H7 (cell line): ENCODE measurements at regions not wholly inside any gene's neighbourhood (a gene's known extent, or its start where the extent isn't known, plus 50 kb on each side); places are given as distances from the start of the nearest gene placed in this dataset.
"Not testable (repeated sequence)": the region's sequence is repeated elsewhere in the genome, so short reads cannot be mapped to it uniquely, and the experiment has no call there.

Experiments used
- DNase-seq: peaks from one replicate; pipeline ENCODE4 v3.0.0; 2012
- H3K27me3 ChIP-seq: 2 replicates; pipeline ENCODE4 v1.6.0; 2011; ENCODE audit warnings: mild to moderate bottlenecking, low read length; ENCODE audit not compliant: control insufficient read depth, insufficient read depth
- H3K36me3 ChIP-seq: replicated peaks from 2 replicates; pipeline ENCODE4 v1.5.1; 2011; ENCODE audit warnings: low read length; ENCODE audit not compliant: control insufficient read depth, insufficient read depth
- H3K4me3 ChIP-seq: 2 replicates; pipeline ENCODE4 v1.5.1; 2011; ENCODE audit warnings: low read depth, mild to moderate bottlenecking, control low read depth, low read length, moderate library complexity; ENCODE audit not compliant: insufficient read depth

GRCh38 chr13:90514712-90515111 lies 832.8 kb upstream of the MIR17HG start:
- H3K4me3 ChIP-seq, result not testable (repeated sequence)

GRCh38 chr13:90518417-90518816 lies 829.1 kb upstream of the MIR17HG start:
- H3K36me3 ChIP-seq, result no peaks in the 10 kb centered on the region
- no peaks in the 10 kb centered on the region for H3K27me3 ChIP-seq
- DNase-seq, result no peak
- no peak overlapping the region for H3K4me3 ChIP-seq

More at GRCh38 chr13:90514712-90515111, 832.8 kb upstream of the MIR17HG start:
- DNase-seq, H3K27me3 ChIP-seq, H3K36me3 ChIP-seq: not testable (repeated sequence)

- H3K36me3 ChIP-seq, result no peaks in the 10 kb centered on the region
- DNase-seq, result no peak
Observed at GRCh38 chr13:90519157-90519556, 828.3 kb upstream of the MIR17HG start.

GRCh38 chr13:90526711-90527110 lies 820.8 kb upstream of the MIR17HG start:
- Histone ChIP-seq H3K4me3 (no peak overlapping the region), H3K36me3 (no peaks in the 10 kb centered on the region), H3K27me3 (no peaks in the 10 kb centered on the region)
- DNase-seq, result no peak

More at GRCh38 chr13:90519157-90519556, 828.3 kb upstream of the MIR17HG start:
- Histone ChIP-seq H3K4me3 (no peak overlapping the region), H3K27me3 (no peaks in the 10 kb centered on the region)

- Histone ChIP-seq H3K36me3 (no peaks in the 10 kb centered on the region), H3K4me3 (no peak overlapping the region), H3K27me3 (no peaks in the 10 kb centered on the region)
- no peak for DNase-seq
Observed at GRCh38 chr13:90531744-90532143, 815.7 kb upstream of the MIR17HG start.

GRCh38 chr13:90532861-90533492 lies 814.5 kb upstream of the MIR17HG start:
- DNase-seq, result no peak
- Histone ChIP-seq H3K36me3 (no peaks in the 10 kb centered on the region), H3K27me3 (no peaks in the 10 kb centered on the region), H3K4me3 (no peak overlapping the region)

- H3K27me3 ChIP-seq, result no peaks in the 10 kb centered on the region
- DNase-seq, result no peak
- H3K4me3 ChIP-seq, result no peak overlapping the region
- no peaks in the 10 kb centered on the region for H3K36me3 ChIP-seq
Observed at GRCh38 chr13:90533866-90534265, 813.6 kb upstream of the MIR17HG start.

GRCh38 chr13:90534617-90535370 lies 812.7 kb upstream of the MIR17HG start:
- no peaks in the 10 kb centered on the region for H3K27me3 ChIP-seq

GRCh38 chr13:90535421-90535820 lies 812.1 kb upstream of the MIR17HG start:
- Histone ChIP-seq H3K4me3 (no peak overlapping the region), H3K36me3 (no peaks in the 10 kb centered on the region), H3K27me3 (no peaks in the 10 kb centered on the region)
- DNase-seq, result no peak

More at GRCh38 chr13:90534617-90535370, 812.7 kb upstream of the MIR17HG start:
- DNase-seq, result no peak
- Histone ChIP-seq H3K36me3 (no peaks in the 10 kb centered on the region), H3K4me3 (no peak overlapping the region)

GRCh38 chr13:90538063-90538462 lies 809.4 kb upstream of the MIR17HG start:
- Histone ChIP-seq H3K27me3 (no peaks in the 10 kb centered on the region), H3K36me3 (no peaks in the 10 kb centered on the region), H3K4me3 (no peak overlapping the region)
- DNase-seq, result no peak

GRCh38 chr13:90541346-90541745 lies 806.1 kb upstream of the MIR17HG start:
- Histone ChIP-seq H3K27me3 (no peaks in the 10 kb centered on the region), H3K36me3 (no peaks in the 10 kb centered on the region), H3K4me3 (no peak overlapping the region)
- no peak for DNase-seq

- no peaks in the 10 kb centered on the region for H3K27me3 ChIP-seq
- no peak overlapping the region for H3K4me3 ChIP-seq
- H3K36me3 ChIP-seq, result no peaks in the 10 kb centered on the region
- DNase-seq, result no peak
Observed at GRCh38 chr13:90542959-90543505, 804.5 kb upstream of the MIR17HG start.

GRCh38 chr13:90545070-90545840 lies 802.2 kb upstream of the MIR17HG start:
- Histone ChIP-seq H3K27me3 (no peaks in the 10 kb centered on the region), H3K4me3 (no peak overlapping the region), H3K36me3 (no peaks in the 10 kb centered on the region)
- no peak for DNase-seq

- DNase-seq, result no peak
- Histone ChIP-seq H3K4me3 (no peak overlapping the region), H3K27me3 (no peaks in the 10 kb centered on the region), H3K36me3 (no peaks in the 10 kb centered on the region)
Observed at GRCh38 chr13:90547272-90547790, 800.2 kb upstream of the MIR17HG start.
